Fibroblast of lung (primary cell): ENCODE measurements at regions not wholly inside any gene's neighbourhood (a gene's known extent, or its start where the extent isn't known, plus 50 kb on each side); places are given as distances from the start of the nearest gene placed in this dataset.

Experiments used
- DNase-seq, 2 donors: peaks; one replicate each; pipeline versions ENCODE4 v3.0.0 to v3.0.0-alpha.2; 2010; ENCODE audit warnings: low read depth in 2 of 2
- H2AFZ ChIP-seq: 2 replicates; pipeline ENCODE4 v1.5.1; 2012; ENCODE audit warnings: low read length, control low read depth, inconsistent platforms
- H3K27ac ChIP-seq: 2 replicates; pipeline ENCODE4 v1.5.1; 2011; ENCODE audit warnings: low read length, control low read depth; ENCODE audit not compliant: insufficient read depth
- H3K27me3 ChIP-seq: 2 replicates; pipeline ENCODE4 v1.5.1; 2011; ENCODE audit warnings: mild to moderate bottlenecking, low read length; ENCODE audit not compliant: control insufficient read depth, insufficient read depth
- H3K36me3 ChIP-seq: 2 replicates; pipeline ENCODE4 v1.5.1; 2011; ENCODE audit warnings: low read length; ENCODE audit not compliant: control insufficient read depth, insufficient read depth
- H3K4me1 ChIP-seq: 2 replicates; pipeline ENCODE4 v1.5.1; 2011; ENCODE audit warnings: low read length; ENCODE audit not compliant: control insufficient read depth, insufficient read depth; ENCODE audit errors: extremely low read depth
- H3K4me2 ChIP-seq: 2 replicates; pipeline ENCODE4 v1.5.1; 2011; ENCODE audit warnings: low read length, control low read depth; ENCODE audit not compliant: insufficient read depth; ENCODE audit errors: extremely low read depth
- H3K4me3 ChIP-seq, 4 experiments: fragments of 200-600 bp in 1 of 4; sonication (generic) in 1 of 4; replicated peaks in 1 of 4; 2 replicates each; pipeline ENCODE4 v1.5.1; 2011 to 2016; ENCODE audit warnings: low read length in 4 of 4, low read depth in 3 of 4, mild to moderate bottlenecking in 3 of 4, control low read depth in 2 of 4, inconsistent platforms in 1 of 4, mixed read lengths in 1 of 4; ENCODE audit not compliant: insufficient read depth in 1 of 4; ENCODE audit errors: control extremely low read depth in 1 of 4
- H3K79me2 ChIP-seq: 2 replicates; pipeline ENCODE4 v1.5.1; 2012; ENCODE audit warnings: mild to moderate bottlenecking, low read length, inconsistent platforms; ENCODE audit not compliant: control insufficient read depth, insufficient read depth
- H3K9ac ChIP-seq: 2 replicates; pipeline ENCODE4 v1.5.1; 2011; ENCODE audit warnings: mild to moderate bottlenecking, low read length, control low read depth; ENCODE audit not compliant: insufficient read depth
- H3K9me3 ChIP-seq: 2 replicates; pipeline ENCODE4 v1.5.1; 2012; ENCODE audit warnings: low read depth, low read length; ENCODE audit not compliant: control insufficient read depth, insufficient read depth
- H4K20me1 ChIP-seq: 2 replicates; pipeline ENCODE4 v1.5.1; 2011; ENCODE audit warnings: low read length; ENCODE audit not compliant: control insufficient read depth, insufficient read depth; ENCODE audit errors: extremely low read depth
- EZH2 ChIP-seq: IDR thresholded peaks from 2 replicates; pipeline ENCODE4 v1.5.1; 2012; ENCODE audit warnings: low read length, control low read depth, mild to moderate bottlenecking; ENCODE audit errors: missing control alignments
- TF ChIP-seq, protein P1 (sequence below), 2 donors: IDR thresholded peaks in 1 of 2; conservative IDR thresholded peaks in 1 of 2; 1 replicate in 1 of 2; 2 replicates in 1 of 2; pipeline ENCODE4 v1.5.1; 2011 to 2012; ENCODE audit warnings: low read length in 2 of 2, control low read depth in 1 of 2, inconsistent platforms in 1 of 2, low read depth in 1 of 2, mild to moderate bottlenecking in 1 of 2

DNA sequence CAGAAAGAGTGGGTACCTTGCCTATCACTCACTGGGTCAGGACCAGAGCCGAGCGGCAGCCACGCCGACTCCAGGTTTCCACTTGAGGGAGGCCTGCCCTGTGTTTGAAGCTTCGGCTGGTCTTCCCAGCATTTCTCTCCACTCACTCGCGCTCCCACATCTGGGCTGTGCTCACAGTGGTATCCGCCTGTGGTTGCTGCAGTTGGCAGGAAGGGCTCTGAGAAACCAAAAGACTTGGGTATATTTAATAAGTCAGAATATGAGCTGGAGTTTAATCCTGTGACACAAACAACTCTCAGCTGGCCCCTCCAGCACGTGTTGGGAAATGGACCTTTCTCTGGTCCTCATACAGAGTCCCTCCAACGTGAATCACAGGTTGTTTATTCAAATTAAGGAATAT is 70.9 kb downstream of the SPRY4 start:
- Histone ChIP-seq H3K4me2 (peak overlapping the region; percentile 68), H3K27ac (no peak overlapping the region), H3K27me3 (no peaks in the 10 kb centered on the region), H3K9ac (no peak overlapping the region), H3K36me3 (no peaks in the 10 kb centered on the region), H3K79me2 (no peaks in the 10 kb centered on the region), H4K20me1 (no peaks in the 10 kb centered on the region), H3K4me1 (no peaks in the 10 kb centered on the region), H3K9me3 (no peaks in the 10 kb centered on the region), H2AFZ (peak overlapping the region; percentile 67), H3K4me3 (peak overlapping the region in 1 of 4 experiments; percentile 4)
- TF ChIP-seq, protein P1, sequence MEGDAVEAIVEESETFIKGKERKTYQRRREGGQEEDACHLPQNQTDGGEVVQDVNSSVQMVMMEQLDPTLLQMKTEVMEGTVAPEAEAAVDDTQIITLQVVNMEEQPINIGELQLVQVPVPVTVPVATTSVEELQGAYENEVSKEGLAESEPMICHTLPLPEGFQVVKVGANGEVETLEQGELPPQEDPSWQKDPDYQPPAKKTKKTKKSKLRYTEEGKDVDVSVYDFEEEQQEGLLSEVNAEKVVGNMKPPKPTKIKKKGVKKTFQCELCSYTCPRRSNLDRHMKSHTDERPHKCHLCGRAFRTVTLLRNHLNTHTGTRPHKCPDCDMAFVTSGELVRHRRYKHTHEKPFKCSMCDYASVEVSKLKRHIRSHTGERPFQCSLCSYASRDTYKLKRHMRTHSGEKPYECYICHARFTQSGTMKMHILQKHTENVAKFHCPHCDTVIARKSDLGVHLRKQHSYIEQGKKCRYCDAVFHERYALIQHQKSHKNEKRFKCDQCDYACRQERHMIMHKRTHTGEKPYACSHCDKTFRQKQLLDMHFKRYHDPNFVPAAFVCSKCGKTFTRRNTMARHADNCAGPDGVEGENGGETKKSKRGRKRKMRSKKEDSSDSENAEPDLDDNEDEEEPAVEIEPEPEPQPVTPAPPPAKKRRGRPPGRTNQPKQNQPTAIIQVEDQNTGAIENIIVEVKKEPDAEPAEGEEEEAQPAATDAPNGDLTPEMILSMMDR (conservative IDR thresholded peaks at IDR 0.05 in 1 of 2, IDR thresholded peaks at IDR 0.05 in 1 of 2; ENCODE audit: low read depth in 1 of 2, low read length in 2 of 2) = no peak
- TF ChIP-seq EZH2 = no peak
- peak; percentile 25 to 56 for DNase-seq

DNA sequence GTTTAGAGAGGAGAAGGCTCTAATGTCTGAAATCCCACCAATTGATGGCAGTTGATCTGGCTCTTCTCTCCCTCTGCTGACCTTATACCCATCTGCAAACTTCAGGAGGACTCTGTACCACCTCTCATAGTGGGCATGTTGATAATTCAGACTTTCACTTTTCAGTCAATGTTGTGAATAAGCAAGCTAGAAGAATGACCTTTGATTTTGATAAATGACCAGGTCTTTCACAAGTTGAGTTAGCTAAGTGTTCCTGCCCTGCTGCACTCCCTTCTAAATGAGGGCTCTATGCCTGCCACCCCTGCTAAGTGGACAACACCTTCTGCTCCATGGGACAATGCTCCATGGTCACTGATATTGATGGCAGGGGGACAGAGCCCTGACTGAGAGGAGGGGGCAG is 74.7 kb downstream of the SPRY4 start:
- no peaks in the 10 kb centered on the region for H3K36me3 ChIP-seq
- H2AFZ ChIP-seq = no peak overlapping the region
- no peaks in the 10 kb centered on the region for H3K9me3 ChIP-seq
- no peak overlapping the region for H3K9ac ChIP-seq
- H3K4me2 ChIP-seq = no peak overlapping the region
- H3K27ac ChIP-seq = no peak overlapping the region
- H3K79me2 ChIP-seq = no peaks in the 10 kb centered on the region
- no peaks in the 10 kb centered on the region for H4K20me1 ChIP-seq
- no peak for TF ChIP-seq EZH2
- TF ChIP-seq, protein P1 (conservative IDR thresholded peaks at IDR 0.05 in 1 of 2, IDR thresholded peaks at IDR 0.05 in 1 of 2; ENCODE audit: low read depth in 1 of 2, low read length in 2 of 2) = no peak
- H3K4me3 ChIP-seq = no peak overlapping the region
- no peak for DNase-seq
- H3K4me1 ChIP-seq = peaks cover 5% of the 10 kb centered on the region
- no peaks in the 10 kb centered on the region for H3K27me3 ChIP-seq

DNA sequence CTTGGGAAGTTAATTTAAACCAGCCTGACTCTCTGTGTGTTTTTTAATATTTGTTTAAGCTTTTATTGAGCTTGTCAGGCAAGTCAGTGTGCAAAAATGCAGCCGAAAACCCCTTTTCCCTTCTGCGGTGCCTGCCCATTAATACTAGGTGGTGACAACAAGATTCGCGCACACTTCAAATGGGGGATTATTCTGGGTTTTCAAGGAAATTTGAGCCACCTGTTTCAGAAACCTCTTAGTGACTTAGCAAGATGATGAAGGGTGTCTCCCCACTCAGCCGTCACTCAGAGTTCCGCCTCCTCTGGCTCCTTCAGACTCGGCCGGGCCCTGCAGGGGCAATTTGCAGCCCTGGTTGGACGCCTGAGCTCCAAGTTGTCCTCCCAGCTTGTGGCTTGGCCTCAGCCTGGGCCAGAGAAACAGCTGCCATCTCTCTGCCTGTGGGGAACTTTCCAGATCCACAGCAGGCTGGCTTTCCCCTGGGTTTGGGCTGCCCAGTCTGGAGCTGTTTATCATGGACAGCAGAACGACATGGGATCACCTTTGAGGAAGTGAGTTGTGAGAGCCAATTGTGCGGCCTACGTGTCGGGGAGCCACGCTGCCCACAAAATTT is 75.9 kb downstream of the SPRY4 start:
- H3K4me1 ChIP-seq = peaks cover 5% of the 10 kb centered on the region
- TF ChIP-seq EZH2 = no peak
- TF ChIP-seq, protein P1 (conservative IDR thresholded peaks at IDR 0.05 in 1 of 2, IDR thresholded peaks at IDR 0.05 in 1 of 2; ENCODE audit: low read depth in 1 of 2, low read length in 2 of 2) = no peak
- H2AFZ ChIP-seq = peak overlapping the region; percentile 43
- no peaks in the 10 kb centered on the region for H3K27me3 ChIP-seq
- peak; percentile 27 to 38 for DNase-seq
- H4K20me1 ChIP-seq = no peaks in the 10 kb centered on the region
- H3K79me2 ChIP-seq = no peaks in the 10 kb centered on the region
- H3K9ac ChIP-seq = no peak overlapping the region
- H3K4me2 ChIP-seq = peak overlapping the region; percentile 10
- H3K27ac ChIP-seq = no peak overlapping the region
- no peaks in the 10 kb centered on the region for H3K9me3 ChIP-seq
- H3K36me3 ChIP-seq = no peaks in the 10 kb centered on the region
- H3K4me3 ChIP-seq = no peak overlapping the region
